Gastroesophageal sphincter (tissue), 3 donors: ENCODE measurements at regions not wholly inside any gene's neighbourhood (a gene's known extent, or its start where the extent isn't known, plus 50 kb on each side); places are given as distances from the start of the nearest gene placed in this dataset.

Source experiments
- CTCF ChIP-seq, 4 experiments: fragments of 200-600 bp in 2 of 4; fragments of 450-650 bp in 2 of 4; sonication (generic) in 1 of 4; IDR thresholded peaks; one replicate each; pipeline ENCODE4 v1.5.1; 2017 to 2019; ENCODE audit warnings: antibody characterized with exemption in 4 of 4, mild to moderate bottlenecking in 2 of 4, moderate library complexity in 2 of 4
- EP300 ChIP-seq: sonication (generic); formaldehyde crosslinking; IDR thresholded peaks from one replicate; pipeline ENCODE4 v1.6.1; 2017; ENCODE audit warnings: antibody characterized with exemption, mild to moderate bottlenecking
- POLR2A ChIP-seq, 2 donors: fragments of 450-650 bp; IDR thresholded peaks; one replicate each; pipeline ENCODE4 v1.6.1; 2017; ENCODE audit warnings: antibody characterized with exemption in 2 of 2, mild to moderate bottlenecking in 2 of 2, moderate library complexity in 1 of 2
- POLR2AphosphoS5 ChIP-seq: sonication (generic); formaldehyde crosslinking; IDR thresholded peaks from one replicate; pipeline ENCODE4 v1.6.1; 2017; ENCODE audit warnings: antibody characterized with exemption

GRCh38 chr2:22626621-22627020 is 758.4 kb upstream of the KLHL29 start:
- no peak for TF ChIP-seq POLR2A (IDR thresholded peaks at IDR 0.05)
- no peak for TF ChIP-seq CTCF (IDR thresholded peaks at IDR 0.05)
- TF ChIP-seq POLR2AphosphoS5: no peak
- TF ChIP-seq EP300: no peak
